ENCODE measurements at regions not wholly inside any gene's neighbourhood (a gene's known extent, or its start where the extent isn't known, plus 50 kb on each side); places are given as distances from the start of the nearest gene placed in this dataset.

DNA sequence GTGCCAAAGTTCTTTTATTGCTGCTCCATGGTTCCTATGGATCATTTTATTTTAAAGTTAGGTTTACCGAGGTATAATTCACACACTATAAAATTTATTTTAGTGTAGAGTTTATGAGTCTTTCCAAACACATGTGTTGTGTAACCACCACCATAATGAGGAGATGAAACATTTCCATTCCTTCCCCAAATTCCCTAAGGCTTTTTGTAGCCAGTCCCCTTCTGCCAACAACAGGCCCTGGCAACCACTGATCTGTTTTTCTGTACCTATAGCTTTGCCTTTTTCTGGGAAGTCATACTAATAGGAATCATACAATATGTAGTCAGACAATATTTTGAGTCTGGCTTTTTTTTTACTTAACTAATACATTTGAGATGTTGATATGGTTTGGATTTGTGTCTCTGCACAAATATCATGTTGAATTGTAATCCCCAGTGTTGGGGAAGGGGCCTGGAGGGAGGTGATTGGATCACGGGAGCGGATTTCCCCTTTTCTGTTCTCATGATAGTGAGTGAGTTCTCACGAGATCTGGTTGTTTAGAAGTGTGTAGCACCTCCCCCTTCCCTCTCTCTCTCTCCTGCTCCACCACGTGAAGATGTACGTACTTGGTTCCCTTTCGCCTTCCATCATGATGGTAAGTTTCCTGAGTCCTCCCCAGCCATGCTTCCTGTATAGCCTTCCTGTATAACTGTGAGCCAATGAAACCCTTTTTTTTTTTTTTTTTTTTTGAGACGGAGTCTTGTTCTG, 59.6 kb upstream of the DHX15 start:
- no peaks in the 10 kb centered on the region for H3K36me3 Mint-ChIP-seq (ENCODE audit: low read depth)
- no peak for DNase-seq (ENCODE audit: low spot score)
- H3K4me3 Mint-ChIP-seq (ENCODE audit: unreplicated experiment) = no peak overlapping the region
- no peaks in the 10 kb centered on the region for H3K27me3 Mint-ChIP-seq (ENCODE audit: low read depth)
- no peak overlapping the region for H3K27ac Mint-ChIP-seq (ENCODE audit: unreplicated experiment)
- peaks cover 20% of the 10 kb centered on the region for H3K4me1 Mint-ChIP-seq (ENCODE audit: low read depth)
- TF ChIP-seq, protein P1, sequence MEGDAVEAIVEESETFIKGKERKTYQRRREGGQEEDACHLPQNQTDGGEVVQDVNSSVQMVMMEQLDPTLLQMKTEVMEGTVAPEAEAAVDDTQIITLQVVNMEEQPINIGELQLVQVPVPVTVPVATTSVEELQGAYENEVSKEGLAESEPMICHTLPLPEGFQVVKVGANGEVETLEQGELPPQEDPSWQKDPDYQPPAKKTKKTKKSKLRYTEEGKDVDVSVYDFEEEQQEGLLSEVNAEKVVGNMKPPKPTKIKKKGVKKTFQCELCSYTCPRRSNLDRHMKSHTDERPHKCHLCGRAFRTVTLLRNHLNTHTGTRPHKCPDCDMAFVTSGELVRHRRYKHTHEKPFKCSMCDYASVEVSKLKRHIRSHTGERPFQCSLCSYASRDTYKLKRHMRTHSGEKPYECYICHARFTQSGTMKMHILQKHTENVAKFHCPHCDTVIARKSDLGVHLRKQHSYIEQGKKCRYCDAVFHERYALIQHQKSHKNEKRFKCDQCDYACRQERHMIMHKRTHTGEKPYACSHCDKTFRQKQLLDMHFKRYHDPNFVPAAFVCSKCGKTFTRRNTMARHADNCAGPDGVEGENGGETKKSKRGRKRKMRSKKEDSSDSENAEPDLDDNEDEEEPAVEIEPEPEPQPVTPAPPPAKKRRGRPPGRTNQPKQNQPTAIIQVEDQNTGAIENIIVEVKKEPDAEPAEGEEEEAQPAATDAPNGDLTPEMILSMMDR (IDR thresholded peaks at IDR 0.05) = no peak
- peaks cover 3% of the 10 kb centered on the region for H3K9me3 Mint-ChIP-seq (ENCODE audit: low read depth)

DNA sequence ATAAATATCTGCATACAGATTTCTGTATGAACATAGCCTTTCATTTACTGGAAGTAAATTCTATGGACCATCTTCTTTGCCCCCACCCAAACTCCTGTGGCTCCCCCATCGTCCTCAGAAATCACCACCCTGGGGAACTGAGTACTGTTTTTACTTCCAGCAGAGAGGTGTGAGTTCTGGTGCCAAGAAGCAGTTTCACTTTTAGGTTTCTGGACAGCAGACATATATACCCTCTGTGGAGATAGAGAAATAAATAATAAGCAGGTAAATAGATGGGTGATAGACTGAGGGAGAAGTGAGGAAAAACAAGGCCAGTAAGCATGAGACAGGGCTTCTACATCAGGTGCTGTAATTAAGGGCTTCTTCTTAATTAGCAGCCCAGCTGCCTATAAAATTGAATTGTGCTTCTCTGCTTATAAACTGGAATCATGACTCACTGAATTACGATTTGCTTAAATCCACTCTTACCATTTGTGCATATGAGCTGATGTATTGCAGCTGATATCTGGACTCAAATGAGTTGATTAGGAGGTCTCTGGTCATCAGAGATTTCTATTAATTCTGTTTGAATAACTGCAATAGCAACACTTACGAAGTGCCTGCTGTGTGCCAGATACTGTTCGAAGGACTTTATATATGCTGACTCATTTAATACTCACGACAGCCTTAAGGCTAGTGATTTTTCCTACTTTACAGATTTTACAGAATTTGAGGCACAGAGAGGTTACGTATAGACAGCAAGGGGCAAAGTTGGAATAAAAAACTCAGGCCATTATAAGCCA, 60.8 kb upstream of the DHX15 start:
- Mint-ChIP-seq H3K4me1 (ENCODE audit: low read depth) (peaks cover 20% of the 10 kb centered on the region), H3K4me3 (ENCODE audit: unreplicated experiment) (no peak overlapping the region), H3K27ac (ENCODE audit: unreplicated experiment) (no peak overlapping the region), H3K9me3 (ENCODE audit: low read depth) (peaks cover 3% of the 10 kb centered on the region), H3K36me3 (ENCODE audit: low read depth) (no peaks in the 10 kb centered on the region), H3K27me3 (ENCODE audit: low read depth) (no peaks in the 10 kb centered on the region)
- DNase-seq (ENCODE audit: low spot score) = no peak
- TF ChIP-seq, protein P1 (IDR thresholded peaks at IDR 0.05) = no peak

GRCh38 chr4:24645765-24646550, 61.6 kb upstream of the DHX15 start:
- Mint-ChIP-seq H3K36me3 (ENCODE audit: low read depth) (no peaks in the 10 kb centered on the region), H3K27me3 (ENCODE audit: low read depth) (no peaks in the 10 kb centered on the region), H3K27ac (ENCODE audit: unreplicated experiment) (no peak overlapping the region), H3K4me1 (ENCODE audit: low read depth) (peaks cover 20% of the 10 kb centered on the region), H3K4me3 (ENCODE audit: unreplicated experiment) (no peak overlapping the region), H3K9me3 (ENCODE audit: low read depth) (peaks cover 3% of the 10 kb centered on the region)
- no peak for DNase-seq (ENCODE audit: low spot score)
- TF ChIP-seq, protein P1 (IDR thresholded peaks at IDR 0.05) = no peak

DNA sequence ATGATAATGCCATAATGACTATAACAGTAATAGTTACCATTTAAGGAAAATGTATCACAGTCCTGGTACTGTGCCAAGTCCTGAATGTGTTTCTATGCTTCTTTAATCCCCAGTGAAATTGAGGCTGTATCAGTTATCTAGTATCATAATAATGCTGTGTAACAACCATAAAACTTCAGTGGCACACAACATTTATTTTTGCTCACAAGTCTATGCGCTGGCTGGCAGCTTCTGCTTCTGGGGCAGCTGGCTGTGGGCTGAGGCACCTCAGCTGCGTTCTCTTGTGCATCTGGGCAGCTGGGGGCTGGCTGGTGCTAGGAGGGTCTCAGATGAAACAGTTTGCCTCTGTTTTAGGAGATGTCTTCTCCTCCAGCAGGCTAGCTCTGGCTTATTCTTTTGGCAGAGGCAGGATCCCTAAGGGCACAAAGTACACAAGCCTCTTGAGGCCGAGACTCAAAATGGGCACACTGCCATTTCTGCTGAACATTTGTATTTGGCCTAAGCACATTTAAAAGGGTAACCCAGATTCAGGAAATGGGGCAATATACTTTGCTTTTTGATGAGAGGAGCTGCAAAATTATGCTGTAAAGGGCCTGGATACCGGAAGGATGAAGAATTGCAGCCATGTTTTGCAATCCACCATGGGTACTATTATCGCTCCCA, 62.6 kb upstream of the DHX15 start:
- peaks cover 3% of the 10 kb centered on the region for H3K9me3 Mint-ChIP-seq (ENCODE audit: low read depth)
- peaks cover 24% of the 10 kb centered on the region for H3K4me1 Mint-ChIP-seq (ENCODE audit: low read depth)
- H3K27ac Mint-ChIP-seq (ENCODE audit: unreplicated experiment) = no peak overlapping the region
- no peaks in the 10 kb centered on the region for H3K36me3 Mint-ChIP-seq (ENCODE audit: low read depth)
- DNase-seq (ENCODE audit: low spot score) = no peak
- TF ChIP-seq, protein P1 (IDR thresholded peaks at IDR 0.05) = no peak
- H3K4me3 Mint-ChIP-seq (ENCODE audit: unreplicated experiment) = no peak overlapping the region
- no peaks in the 10 kb centered on the region for H3K27me3 Mint-ChIP-seq (ENCODE audit: low read depth)

Data from chondrocyte (in vitro differentiated cells).